BLaER1 treated with 17β-estradiol and CSF1 and Interleukin-3, amounts not matched to agents 10 nM and 100 nM (cell line): ENCODE measurements at regions not wholly inside any gene's neighbourhood (a gene's known extent, or its start where the extent isn't known, plus 50 kb on each side); places are given as distances from the start of the nearest gene placed in this dataset.
"Not testable (repeated sequence)": the region's sequence is repeated elsewhere in the genome, so short reads cannot be mapped to it uniquely, and the experiment has no call there.

ENCODE experiments used
- H3K27ac ChIP-seq, 11 experiments: shearing (Covaris generic); formaldehyde crosslinking; 2 replicates each; pipeline ENCODE4 v1.8.1; 2022
- H3K27me3 ChIP-seq, 11 experiments: shearing (Covaris generic); formaldehyde crosslinking; 2 replicates each; pipeline ENCODE4 v1.8.1; 2022
- H3K36me3 ChIP-seq, 11 experiments: shearing (Covaris generic); formaldehyde crosslinking; 2 replicates each; pipeline ENCODE4 v1.8.1; 2022
- H3K4me1 ChIP-seq, 10 experiments: shearing (Covaris generic); formaldehyde crosslinking; 2 replicates each; pipeline ENCODE4 v1.8.1; 2022
- H3K4me2 ChIP-seq, 11 experiments: shearing (Covaris generic); formaldehyde crosslinking; 2 replicates each; pipeline ENCODE4 v1.8.1; 2022
- H3K4me3 ChIP-seq, 10 experiments: shearing (Covaris generic); formaldehyde crosslinking; 2 replicates each; pipeline ENCODE4 v1.8.1; 2022
- H3K9ac ChIP-seq, 11 experiments: shearing (Covaris generic); formaldehyde crosslinking; 2 replicates each; pipeline ENCODE4 v1.8.1; 2022
- H3K9me3 ChIP-seq, 11 experiments: shearing (Covaris generic); formaldehyde crosslinking; replicated peaks in 1 of 11; 2 replicates each; pipeline ENCODE4 v1.8.1; 2022
- H4K20me1 ChIP-seq, 11 experiments: shearing (Covaris generic); formaldehyde crosslinking; 2 replicates each; pipeline ENCODE4 v1.8.1; 2022
- Cebpa-rat ChIP-seq, 11 experiments: shearing (Covaris generic); IDR thresholded peaks; 2 replicates each; pipeline ENCODE4 v1.8.1; 2022

DNA sequence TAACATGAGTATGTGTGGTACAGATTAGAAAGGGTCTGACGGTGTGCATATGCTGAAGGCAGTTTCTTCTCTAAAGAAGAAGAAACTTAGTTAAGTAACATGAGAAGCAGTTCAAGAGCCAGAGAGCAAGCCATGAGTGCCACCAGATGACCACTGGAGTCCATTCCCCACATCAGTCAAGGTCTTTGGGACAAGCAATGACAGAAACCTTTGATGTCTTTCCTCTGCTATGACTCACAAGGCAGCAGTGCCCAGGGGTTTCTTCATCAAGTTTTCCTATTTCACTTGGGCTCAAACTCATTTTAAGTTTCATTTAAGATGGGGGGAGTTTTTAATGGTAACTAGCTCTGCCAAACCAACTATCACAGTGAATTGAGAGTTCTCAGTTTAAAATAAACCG lies 303.8 kb upstream of the TBX18 start:
- Histone ChIP-seq H3K4me2 (no peak overlapping the region), H3K27me3 (no peaks in the 10 kb centered on the region), H3K4me3 (no peak overlapping the region), H3K27ac (no peak overlapping the region), H4K20me1 (no peaks in the 10 kb centered on the region), H3K4me1 (no peaks in the 10 kb centered on the region), H3K9me3 (no peaks in the 10 kb centered on the region), H3K36me3 (no peaks in the 10 kb centered on the region), H3K9ac (no peak overlapping the region)
- no peak for TF ChIP-seq Cebpa-rat (IDR thresholded peaks at IDR 0.05)

DNA sequence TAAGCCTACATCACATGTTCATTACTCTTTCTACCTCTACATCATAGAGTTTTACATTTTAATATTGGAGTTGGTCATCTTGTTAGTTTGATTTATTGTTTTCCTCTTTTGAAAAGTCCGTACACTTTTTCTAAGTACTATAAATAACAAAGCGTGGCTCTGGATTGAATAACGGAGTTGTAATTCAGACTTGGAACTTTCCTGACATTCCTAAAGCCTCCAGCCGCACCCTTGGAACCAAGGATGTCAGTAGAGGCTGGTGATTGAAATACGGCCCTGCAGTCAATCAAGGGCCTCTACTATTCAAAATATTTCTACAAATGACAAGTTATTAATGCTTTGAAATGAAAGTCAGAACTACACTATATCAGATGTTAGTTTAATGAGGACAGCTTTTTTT lies 301.9 kb upstream of the TBX18 start:
- H3K4me3 ChIP-seq, result no peak overlapping the region
- H4K20me1 ChIP-seq, result no peaks in the 10 kb centered on the region
- no peak overlapping the region for H3K9ac ChIP-seq
- no peak for TF ChIP-seq Cebpa-rat (IDR thresholded peaks at IDR 0.05)
- H3K36me3 ChIP-seq, result no peaks in the 10 kb centered on the region
- H3K4me1 ChIP-seq, result no peaks in the 10 kb centered on the region
- no peak overlapping the region for H3K27ac ChIP-seq
- no peaks in the 10 kb centered on the region for H3K27me3 ChIP-seq
- H3K4me2 ChIP-seq, result no peak overlapping the region
- no peaks in the 10 kb centered on the region for H3K9me3 ChIP-seq

DNA sequence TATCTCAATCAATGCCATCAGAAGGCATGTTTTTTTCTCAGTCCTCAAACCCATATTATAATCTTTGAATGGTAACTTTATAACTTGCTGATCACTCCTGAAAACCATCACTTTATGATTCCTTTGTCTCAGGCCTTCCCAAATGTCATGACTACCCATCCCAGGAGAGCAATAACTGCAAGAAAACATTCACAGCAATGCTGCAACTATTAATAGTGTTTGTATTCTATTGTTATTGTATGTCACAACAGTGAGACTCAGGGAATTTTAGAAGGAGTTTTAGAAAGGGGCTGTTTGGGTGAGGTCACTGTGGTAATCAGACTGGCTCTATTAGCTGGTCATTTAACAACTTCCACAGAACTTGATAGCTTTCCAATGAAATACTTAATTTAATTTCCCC lies 301.4 kb upstream of the TBX18 start:
- H3K9ac ChIP-seq, result no peak overlapping the region
- no peaks in the 10 kb centered on the region for H3K4me1 ChIP-seq
- H3K4me3 ChIP-seq, result no peak overlapping the region
- H3K36me3 ChIP-seq, result no peaks in the 10 kb centered on the region
- H3K27me3 ChIP-seq, result no peaks in the 10 kb centered on the region
- H3K27ac ChIP-seq, result no peak overlapping the region
- no peaks in the 10 kb centered on the region for H4K20me1 ChIP-seq
- H3K9me3 ChIP-seq, result no peaks in the 10 kb centered on the region
- no peak for TF ChIP-seq Cebpa-rat (IDR thresholded peaks at IDR 0.05)
- no peak overlapping the region for H3K4me2 ChIP-seq

DNA sequence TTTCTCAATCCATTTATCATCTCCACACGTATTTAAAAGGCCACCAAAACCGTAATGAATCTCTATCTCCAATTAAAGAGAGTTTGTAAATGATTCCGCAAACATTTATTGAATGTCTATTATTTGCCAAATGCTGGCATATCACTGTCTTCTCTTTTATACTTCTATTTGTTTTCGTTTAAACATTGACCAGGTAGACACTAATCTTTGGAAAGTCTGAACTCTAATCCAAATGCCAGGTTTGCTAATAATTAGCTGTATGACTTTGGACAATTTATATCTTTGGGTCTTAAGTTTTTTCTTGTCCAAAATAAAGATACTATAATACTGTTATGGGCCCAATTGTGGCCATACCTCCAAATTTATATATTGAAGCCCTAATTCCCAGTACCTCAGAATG lies 299.2 kb upstream of the TBX18 start:
- no peak for TF ChIP-seq Cebpa-rat (IDR thresholded peaks at IDR 0.05)
- Histone ChIP-seq H3K27ac (no peak overlapping the region), H3K4me1 (no peaks in the 10 kb centered on the region), H3K9me3 (no peaks in the 10 kb centered on the region), H3K4me2 (no peak overlapping the region), H3K4me3 (no peak overlapping the region), H4K20me1 (no peaks in the 10 kb centered on the region), H3K9ac (no peak overlapping the region), H3K27me3 (no peaks in the 10 kb centered on the region), H3K36me3 (no peaks in the 10 kb centered on the region)

DNA sequence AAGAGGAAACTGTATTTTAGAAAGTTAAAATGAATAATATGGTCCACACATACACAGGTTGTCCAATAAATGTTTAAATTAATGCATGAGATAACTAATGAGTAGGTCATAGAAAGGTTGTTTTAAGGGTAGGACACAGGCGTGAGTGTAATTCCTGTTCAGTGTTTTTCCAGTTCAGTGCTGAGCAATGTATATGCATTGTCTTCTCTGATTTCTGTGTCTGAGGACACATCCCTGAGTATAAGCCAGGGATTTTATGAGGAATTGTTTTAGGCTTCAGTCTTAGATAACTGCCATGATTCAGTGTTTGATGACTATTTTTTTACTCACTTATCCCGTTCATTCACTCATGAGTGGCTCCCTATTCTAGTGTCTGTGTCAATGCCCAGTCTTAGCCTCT lies 298.5 kb upstream of the TBX18 start:
- no peak overlapping the region for H3K4me2 ChIP-seq
- H3K27ac ChIP-seq, result no peak overlapping the region
- no peaks in the 10 kb centered on the region for H4K20me1 ChIP-seq
- H3K27me3 ChIP-seq, result no peaks in the 10 kb centered on the region
- no peaks in the 10 kb centered on the region for H3K4me1 ChIP-seq
- TF ChIP-seq Cebpa-rat (IDR thresholded peaks at IDR 0.05), result no peak
- no peaks in the 10 kb centered on the region for H3K36me3 ChIP-seq
- H3K4me3 ChIP-seq, result no peak overlapping the region
- H3K9me3 ChIP-seq, result no peaks in the 10 kb centered on the region
- no peak overlapping the region for H3K9ac ChIP-seq

DNA sequence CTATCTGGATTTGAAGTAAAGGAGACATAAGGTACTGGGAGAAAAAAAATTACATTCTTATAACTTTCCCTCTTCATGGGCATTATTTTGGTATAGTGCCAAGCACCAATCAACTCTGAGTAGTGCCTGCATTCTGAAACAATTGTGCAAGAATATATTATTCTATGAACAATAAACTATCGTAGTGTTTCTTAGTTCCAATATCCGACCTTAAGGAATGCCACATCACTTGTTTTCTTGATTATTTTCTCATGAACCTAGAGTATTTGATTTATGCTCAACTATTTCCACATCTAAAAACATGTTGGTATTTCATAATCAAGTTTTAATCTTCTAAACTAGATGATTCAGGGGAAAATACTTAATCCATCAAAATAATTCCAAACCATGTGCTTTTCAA lies 294.4 kb upstream of the TBX18 start:
- Histone ChIP-seq H3K27ac (no peak overlapping the region), H3K27me3 (no peaks in the 10 kb centered on the region), H3K4me3 (no peak overlapping the region), H4K20me1 (no peaks in the 10 kb centered on the region), H3K4me2 (no peak overlapping the region), H3K36me3 (no peaks in the 10 kb centered on the region), H3K9ac (no peak overlapping the region), H3K4me1 (no peaks in the 10 kb centered on the region), H3K9me3 (no peaks in the 10 kb centered on the region)
- no peak for TF ChIP-seq Cebpa-rat (IDR thresholded peaks at IDR 0.05)

DNA sequence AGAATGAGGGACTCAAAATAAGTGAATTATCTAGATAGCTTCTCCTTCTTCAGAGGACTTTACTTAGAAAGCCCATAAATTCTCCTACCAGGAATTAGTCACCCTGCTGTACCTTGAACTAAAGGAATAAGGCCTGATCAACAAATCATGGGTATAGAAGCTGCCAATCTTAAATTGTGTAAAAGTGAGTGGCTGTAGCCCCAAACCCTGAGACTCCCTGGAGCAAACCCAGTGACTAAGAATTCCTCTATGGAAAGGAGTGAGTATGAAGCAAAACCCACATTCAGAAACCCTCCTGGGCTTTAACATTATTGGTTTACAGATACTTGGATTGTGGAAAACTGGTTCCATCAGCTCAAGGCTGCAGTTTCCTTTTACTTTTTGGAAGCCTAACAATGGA lies 285.8 kb upstream of the TBX18 start:
- Histone ChIP-seq H3K4me1 (no peaks in the 10 kb centered on the region), H3K9ac (no peak overlapping the region), H3K4me3 (no peak overlapping the region), H3K27ac (no peak overlapping the region), H3K36me3 (no peaks in the 10 kb centered on the region), H3K4me2 (no peak overlapping the region), H3K9me3 (no peaks in the 10 kb centered on the region), H3K27me3 (no peaks in the 10 kb centered on the region), H4K20me1 (no peaks in the 10 kb centered on the region)
- no peak for TF ChIP-seq Cebpa-rat (IDR thresholded peaks at IDR 0.05)

DNA sequence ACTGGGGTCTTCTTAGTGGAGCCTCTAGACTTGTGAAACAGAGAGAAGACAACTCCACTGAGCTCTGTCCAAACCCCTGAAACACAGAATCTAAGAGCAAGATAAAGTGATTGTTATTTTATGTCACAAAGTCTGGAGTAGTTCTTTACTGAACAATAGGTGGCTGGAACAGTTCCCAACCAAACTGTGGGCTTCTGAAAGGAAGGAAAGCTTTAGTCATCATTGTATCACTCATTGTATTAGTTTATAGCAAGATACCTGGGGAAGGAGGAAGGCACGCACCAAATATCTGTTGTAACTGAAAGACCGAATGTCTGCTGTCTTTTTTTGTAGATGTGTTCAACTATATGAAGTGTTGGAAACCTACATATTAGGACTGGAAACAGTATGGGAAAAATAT lies 284.9 kb upstream of the TBX18 start:
- no peak overlapping the region for H3K4me2 ChIP-seq
- H3K9me3 ChIP-seq, result no peaks in the 10 kb centered on the region
- H3K27ac ChIP-seq, result no peak overlapping the region
- H3K36me3 ChIP-seq, result no peaks in the 10 kb centered on the region
- H4K20me1 ChIP-seq, result no peaks in the 10 kb centered on the region
- TF ChIP-seq Cebpa-rat (IDR thresholded peaks at IDR 0.05), result no peak
- no peak overlapping the region for H3K9ac ChIP-seq
- H3K27me3 ChIP-seq, result no peaks in the 10 kb centered on the region
- no peak overlapping the region for H3K4me3 ChIP-seq
- no peaks in the 10 kb centered on the region for H3K4me1 ChIP-seq

DNA sequence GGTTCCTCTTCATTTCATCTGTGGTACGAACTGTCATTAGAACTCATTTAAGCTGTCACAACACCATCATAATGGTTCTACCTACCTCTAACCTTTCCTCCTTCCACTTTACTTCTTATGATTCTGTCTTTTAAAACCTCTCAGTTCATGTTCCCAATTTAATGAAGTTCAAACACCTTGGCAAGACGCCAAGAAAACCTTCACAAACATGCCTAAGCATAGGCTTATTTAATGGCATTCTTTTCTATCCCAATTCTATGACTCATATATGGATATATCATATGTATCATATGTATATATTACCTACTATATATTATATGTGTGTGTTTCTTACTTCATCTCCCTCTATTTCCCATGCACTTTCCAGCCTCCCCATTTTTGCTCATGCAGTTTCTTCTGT lies 283.4 kb upstream of the TBX18 start:
- no peaks in the 10 kb centered on the region for H3K9me3 ChIP-seq

DNA sequence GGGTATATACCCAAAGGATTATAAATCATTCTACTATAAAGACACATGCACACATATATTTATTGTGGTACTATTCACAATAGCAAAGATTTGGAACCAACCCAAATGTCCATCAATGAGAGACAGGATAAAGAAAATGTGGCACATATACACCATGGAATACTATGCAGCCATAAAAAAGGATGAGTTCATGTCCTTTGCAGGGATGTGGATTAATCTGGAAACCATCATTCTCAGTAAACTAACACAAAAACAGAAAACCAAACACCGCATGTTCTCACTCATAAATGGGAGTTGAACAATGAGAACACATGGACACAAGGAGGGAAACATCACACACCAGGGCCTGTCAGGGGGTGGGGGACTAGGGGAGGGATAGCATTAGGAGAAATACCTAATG lies 281.4 kb upstream of the TBX18 start:
- not testable (repeated sequence) for H3K4me1 ChIP-seq, H3K4me2 ChIP-seq, H3K27ac ChIP-seq, H4K20me1 ChIP-seq, H3K27me3 ChIP-seq, H3K4me3 ChIP-seq, H3K36me3 ChIP-seq, H3K9ac ChIP-seq, H3K9me3 ChIP-seq

More for the DNA sequence above, 283.4 kb upstream of the TBX18 start:
- no peaks in the 10 kb centered on the region for H3K27me3 ChIP-seq
- H3K4me2 ChIP-seq, result no peak overlapping the region
- no peaks in the 10 kb centered on the region for H4K20me1 ChIP-seq
- no peak overlapping the region for H3K27ac ChIP-seq
- H3K36me3 ChIP-seq, result no peaks in the 10 kb centered on the region
- no peak for TF ChIP-seq Cebpa-rat (IDR thresholded peaks at IDR 0.05)
- H3K4me1 ChIP-seq, result no peaks in the 10 kb centered on the region
- no peak overlapping the region for H3K4me3 ChIP-seq
- no peak overlapping the region for H3K9ac ChIP-seq

DNA sequence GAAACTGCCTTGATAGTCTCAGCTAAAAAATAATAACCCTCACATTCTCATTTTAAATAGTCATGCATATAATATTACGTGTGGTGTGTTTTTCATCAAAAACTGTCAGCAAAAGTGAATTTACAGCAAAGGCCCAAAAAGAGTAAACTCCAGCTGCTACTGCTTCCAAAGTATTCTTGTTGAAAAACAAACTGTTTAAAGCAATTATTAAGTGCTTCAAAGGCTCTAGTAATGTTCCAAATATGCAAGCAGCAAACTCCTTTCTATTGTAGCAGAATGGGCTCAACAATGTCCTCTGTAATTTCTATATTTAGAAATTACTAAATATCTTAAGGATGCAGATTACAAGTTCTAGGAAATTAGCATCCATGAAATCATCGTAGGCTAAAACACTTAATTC lies 280.0 kb upstream of the TBX18 start:
- H4K20me1 ChIP-seq, result no peaks in the 10 kb centered on the region
- TF ChIP-seq Cebpa-rat (IDR thresholded peaks at IDR 0.05), result no peak

More for the DNA sequence above, 280.0 kb upstream of the TBX18 start:
- no peaks in the 10 kb centered on the region for H3K36me3 ChIP-seq
- H3K9me3 ChIP-seq, result no peaks in the 10 kb centered on the region
- H3K4me3 ChIP-seq, result no peak overlapping the region
- H3K4me2 ChIP-seq, result no peak overlapping the region
- H3K4me1 ChIP-seq, result no peaks in the 10 kb centered on the region
- no peak overlapping the region for H3K9ac ChIP-seq
- H3K27ac ChIP-seq, result no peak overlapping the region
- H3K27me3 ChIP-seq, result no peaks in the 10 kb centered on the region
